IMR-90 (cell line): ENCODE measurements at regions not wholly inside any gene's neighbourhood (a gene's known extent, or its start where the extent isn't known, plus 50 kb on each side); places are given as distances from the start of the nearest gene placed in this dataset.

Experiments
- CTCF ChIP-seq: conservative IDR thresholded peaks from 2 replicates; pipeline ENCODE4 v1.5.1; 2012; ENCODE audit warnings: mild to moderate bottlenecking, low read depth, low read length, improper control_type of control experiment
- MAFK ChIP-seq: IDR thresholded peaks from 2 replicates; pipeline ENCODE4 v1.6.1; 2012; ENCODE audit warnings: low read depth, low read length, improper control_type of control experiment
- POLR2A ChIP-seq: IDR thresholded peaks from 2 replicates; pipeline ENCODE4 v1.6.1; 2012; ENCODE audit warnings: mild to moderate bottlenecking, low read depth, low read length
- SMC3 ChIP-seq: fragments of 150-350 bp; IDR thresholded peaks from 2 replicates; pipeline ENCODE4 v1.6.1; 2016; ENCODE audit warnings: low read depth, mild to moderate bottlenecking, antibody characterized with exemption, low read length, moderate library complexity

- TF ChIP-seq POLR2A: no peak
- TF ChIP-seq CTCF: no peak
- TF ChIP-seq SMC3: no peak
- no peak for TF ChIP-seq MAFK
Observed at GRCh38 chr2:56801214-56801613, 617.4 kb downstream of the CCDC85A start.
